ENCODE measurements at regions not wholly inside any gene's neighbourhood (a gene's known extent, or its start where the extent isn't known, plus 50 kb on each side); places are given as distances from the start of the nearest gene placed in this dataset.

- no peak for TF ChIP-seq CTCF (IDR thresholded peaks at IDR 0.05)
- no peak for TF ChIP-seq TCF7L2 (IDR thresholded peaks at IDR 0.05; ENCODE audit: low read depth, low read length)
- no peak for TF ChIP-seq POLR2AphosphoS5 (IDR thresholded peaks at IDR 0.05; ENCODE audit: low read depth, low read length)
Observed at GRCh38 chr3:187827723-187828122, 82.5 kb upstream of the BCL6 start.

Measured in Panc1 (cell line).